ENCODE measurements at regions not wholly inside any gene's neighbourhood (a gene's known extent, or its start where the extent isn't known, plus 50 kb on each side); places are given as distances from the start of the nearest gene placed in this dataset.

DNA sequence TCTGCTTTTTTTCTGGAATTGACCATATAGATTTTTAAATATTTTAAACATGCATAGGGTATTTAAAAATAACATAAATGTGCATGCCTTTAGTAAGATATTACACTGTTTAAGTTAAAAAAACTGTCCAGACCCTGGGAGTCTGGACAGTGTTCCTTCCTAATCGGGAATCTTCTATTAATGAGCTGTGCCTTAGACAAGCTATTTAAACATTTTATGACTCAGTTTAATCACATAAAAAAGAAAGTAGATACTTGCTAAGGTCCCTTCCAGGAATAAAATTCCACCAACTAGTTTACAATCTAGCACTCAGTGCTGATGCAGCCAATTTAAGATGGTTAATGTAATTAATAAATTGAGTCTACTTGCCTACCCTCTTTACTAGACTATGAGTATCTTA is 140.4 kb upstream of the DPH6 start:
- Histone ChIP-seq H3K9me3 (ENCODE audit: control insufficient read depth, insufficient read depth, low read length) (no peaks in the 10 kb centered on the region), H3K36me3 (ENCODE audit: control insufficient read depth, insufficient read depth, low read length) (no peaks in the 10 kb centered on the region), H3K4me3 (ENCODE audit: low read depth, low read length) (no peak overlapping the region), H3K27me3 (ENCODE audit: control insufficient read depth, insufficient read depth, low read length) (no peaks in the 10 kb centered on the region), H3K4me1 (ENCODE audit: control insufficient read depth, insufficient read depth, low read length) (no peaks in the 10 kb centered on the region), H3K9ac (ENCODE audit: low read depth, low read length) (no peak overlapping the region)

DNA sequence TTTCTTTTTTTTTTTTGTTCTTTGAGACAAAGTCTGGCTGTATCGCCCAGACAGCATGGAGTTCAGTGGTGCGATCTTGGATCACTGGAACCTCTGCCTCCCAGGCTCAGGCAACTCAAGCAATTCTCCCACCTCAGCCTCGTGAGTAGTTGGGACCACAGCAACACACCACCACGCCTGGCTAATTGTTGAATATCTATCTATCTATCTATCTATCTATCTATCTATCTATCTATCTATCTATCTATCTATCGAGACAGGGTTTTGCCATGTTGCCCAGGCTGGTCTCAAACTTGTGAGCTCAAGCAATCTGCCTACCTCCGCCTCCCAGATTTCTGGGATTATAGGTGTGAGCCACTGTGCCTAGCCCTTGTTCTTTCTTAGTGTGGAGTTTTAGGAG is 143.3 kb upstream of the DPH6 start:
- Histone ChIP-seq H3K9ac (ENCODE audit: low read depth, low read length) (no peak overlapping the region), H3K9me3 (ENCODE audit: control insufficient read depth, insufficient read depth, low read length) (no peaks in the 10 kb centered on the region), H3K27me3 (ENCODE audit: control insufficient read depth, insufficient read depth, low read length) (no peaks in the 10 kb centered on the region)

DNA sequence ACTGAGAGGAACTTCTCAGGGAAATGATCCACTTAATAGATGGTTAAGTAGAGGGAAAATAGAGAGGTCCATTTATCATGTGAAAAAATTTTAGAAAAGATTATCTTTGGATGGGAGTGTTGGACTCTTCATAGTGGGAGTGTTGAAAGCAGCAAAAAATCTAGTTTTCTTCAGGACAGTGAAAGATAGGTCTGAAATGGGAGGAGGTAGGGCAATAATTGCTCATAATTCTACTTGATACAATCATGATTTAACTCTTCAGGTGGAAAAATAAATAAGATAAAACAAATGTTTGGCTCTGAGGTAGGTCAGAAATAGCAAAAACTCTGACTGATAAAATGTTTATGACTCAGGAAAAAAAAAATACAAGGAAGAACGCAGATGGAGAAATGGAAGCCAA is 144.1 kb upstream of the DPH6 start:
- no peak overlapping the region for H3K9ac ChIP-seq (ENCODE audit: low read depth, low read length)
- H3K4me1 ChIP-seq (ENCODE audit: control insufficient read depth, insufficient read depth, low read length), result no peaks in the 10 kb centered on the region
- no peaks in the 10 kb centered on the region for H3K9me3 ChIP-seq (ENCODE audit: control insufficient read depth, insufficient read depth, low read length)
- H3K4me3 ChIP-seq (ENCODE audit: low read depth, low read length), result no peak overlapping the region
- no peaks in the 10 kb centered on the region for H3K27me3 ChIP-seq (ENCODE audit: control insufficient read depth, insufficient read depth, low read length)
- H3K36me3 ChIP-seq (ENCODE audit: control insufficient read depth, insufficient read depth, low read length), result no peaks in the 10 kb centered on the region

More for the DNA sequence above, 143.3 kb upstream of the DPH6 start:
- Histone ChIP-seq H3K36me3 (ENCODE audit: control insufficient read depth, insufficient read depth, low read length) (no peaks in the 10 kb centered on the region), H3K4me3 (ENCODE audit: low read depth, low read length) (no peak overlapping the region), H3K4me1 (ENCODE audit: control insufficient read depth, insufficient read depth, low read length) (no peaks in the 10 kb centered on the region)

DNA sequence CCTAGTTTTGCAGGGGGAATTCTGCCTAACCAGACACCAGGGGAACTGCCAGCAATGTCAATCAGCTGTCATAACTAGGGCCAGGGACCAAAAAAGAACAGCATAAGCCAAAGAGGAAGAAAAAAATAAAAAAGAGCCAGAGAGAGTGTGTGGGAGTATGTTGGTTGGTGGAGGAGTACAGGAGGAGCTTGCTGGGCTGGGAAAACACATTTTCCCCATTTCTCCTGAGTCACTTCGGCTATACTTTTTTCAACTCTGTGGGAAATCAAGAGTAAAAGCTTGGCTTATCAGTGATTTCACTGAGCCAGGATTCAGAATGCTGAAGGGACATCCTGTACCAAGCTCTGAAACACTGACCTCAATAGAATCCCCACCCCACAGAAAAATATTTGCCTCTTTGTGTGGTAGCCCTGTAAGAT is 144.7 kb upstream of the DPH6 start:
- Histone ChIP-seq H3K4me3 (ENCODE audit: low read depth, low read length) (no peak overlapping the region), H3K36me3 (ENCODE audit: control insufficient read depth, insufficient read depth, low read length) (no peaks in the 10 kb centered on the region), H3K27me3 (ENCODE audit: control insufficient read depth, insufficient read depth, low read length) (no peaks in the 10 kb centered on the region), H3K9ac (ENCODE audit: low read depth, low read length) (no peak overlapping the region), H3K4me1 (ENCODE audit: control insufficient read depth, insufficient read depth, low read length) (no peaks in the 10 kb centered on the region), H3K9me3 (ENCODE audit: control insufficient read depth, insufficient read depth, low read length) (no peaks in the 10 kb centered on the region)

DNA sequence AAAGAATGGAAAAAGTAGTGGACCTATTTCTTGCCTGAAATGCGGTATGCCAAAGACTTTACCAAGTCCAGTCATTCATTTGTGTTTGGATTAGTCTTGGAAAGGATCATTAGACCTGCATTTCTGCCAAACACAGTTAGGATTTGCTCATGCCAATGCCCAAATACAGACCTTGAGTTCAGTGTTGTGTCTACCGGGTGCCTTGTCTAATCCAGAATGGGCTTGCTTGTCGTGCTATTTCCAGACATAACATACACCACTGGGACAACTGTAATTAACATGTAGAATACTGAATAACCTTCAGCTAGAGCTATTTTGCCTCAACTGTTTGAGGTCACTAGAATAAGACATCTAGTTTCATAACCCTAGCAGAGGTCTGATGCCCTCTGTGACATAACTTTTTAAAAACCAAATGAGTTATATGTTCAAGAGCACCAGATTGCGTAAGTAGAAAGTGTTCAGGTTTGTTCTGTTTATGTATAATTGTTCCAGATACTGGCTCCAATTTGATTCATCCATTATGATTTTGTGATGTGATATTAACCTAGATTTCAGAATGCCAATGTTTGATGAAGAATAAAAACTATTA is 145.3 kb upstream of the DPH6 start:
- H3K4me1 ChIP-seq (ENCODE audit: control insufficient read depth, insufficient read depth, low read length), result no peaks in the 10 kb centered on the region
- H3K27me3 ChIP-seq (ENCODE audit: control insufficient read depth, insufficient read depth, low read length), result no peaks in the 10 kb centered on the region
- no peaks in the 10 kb centered on the region for H3K9me3 ChIP-seq (ENCODE audit: control insufficient read depth, insufficient read depth, low read length)
- no peak overlapping the region for H3K4me3 ChIP-seq (ENCODE audit: low read depth, low read length)
- H3K9ac ChIP-seq (ENCODE audit: low read depth, low read length), result no peak overlapping the region
- H3K36me3 ChIP-seq (ENCODE audit: control insufficient read depth, insufficient read depth, low read length), result no peaks in the 10 kb centered on the region

DNA sequence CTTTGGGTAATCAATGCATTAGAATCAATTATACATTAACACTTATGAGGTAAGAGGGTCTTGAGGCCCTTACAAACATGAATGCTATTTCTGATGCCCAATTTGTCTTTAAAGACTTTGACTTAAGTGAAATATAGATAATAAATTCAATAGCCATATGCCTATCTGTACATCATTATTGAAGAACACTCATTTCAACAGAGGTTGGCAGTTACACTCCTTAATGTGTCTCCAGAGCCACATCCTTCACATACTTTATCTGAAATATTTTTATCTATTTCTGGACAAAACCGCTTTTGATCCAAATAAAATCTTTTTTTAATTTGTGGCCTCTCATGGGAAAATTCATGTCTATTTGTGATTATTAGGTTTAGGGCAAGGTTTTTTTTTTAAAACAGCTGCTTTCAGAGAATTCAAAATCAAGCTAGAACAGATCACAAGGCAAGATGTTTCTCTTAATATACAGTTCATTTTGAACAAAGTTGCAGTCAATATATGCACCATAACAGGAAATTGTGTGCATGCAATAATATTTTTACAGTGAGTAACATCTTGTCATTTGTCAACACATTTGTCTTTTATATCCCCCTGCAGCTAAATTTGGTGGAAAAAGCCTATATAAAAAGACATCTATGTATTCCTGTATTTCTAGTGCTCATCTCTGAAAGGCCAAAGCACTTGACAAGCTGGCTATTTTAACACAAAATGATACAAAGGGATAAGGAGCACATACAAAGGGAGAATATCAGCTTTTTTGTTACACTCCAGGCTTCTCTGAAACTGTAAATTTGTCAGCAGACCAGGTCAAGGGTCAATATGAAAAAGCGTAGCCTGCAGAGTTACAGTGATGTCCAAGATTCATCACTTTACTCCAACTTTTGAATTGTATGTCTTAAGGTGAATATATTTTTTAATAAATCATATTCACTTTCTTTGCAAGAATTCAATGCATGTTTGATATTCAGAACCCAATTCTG is 146.2 kb upstream of the DPH6 start:
- no peaks in the 10 kb centered on the region for H3K36me3 ChIP-seq (ENCODE audit: control insufficient read depth, insufficient read depth, low read length)
- no peaks in the 10 kb centered on the region for H3K27me3 ChIP-seq (ENCODE audit: control insufficient read depth, insufficient read depth, low read length)
- H3K9me3 ChIP-seq (ENCODE audit: control insufficient read depth, insufficient read depth, low read length), result no peaks in the 10 kb centered on the region
- H3K4me3 ChIP-seq (ENCODE audit: low read depth, low read length), result no peak overlapping the region
- no peak overlapping the region for H3K9ac ChIP-seq (ENCODE audit: low read depth, low read length)
- peaks cover under 1% of the 10 kb centered on the region for H3K4me1 ChIP-seq (ENCODE audit: control insufficient read depth, insufficient read depth, low read length)

- peaks cover 11% of the 10 kb centered on the region for H3K4me1 ChIP-seq (ENCODE audit: control insufficient read depth, insufficient read depth, low read length)
- no peaks in the 10 kb centered on the region for H3K9me3 ChIP-seq (ENCODE audit: control insufficient read depth, insufficient read depth, low read length)
- no peaks in the 10 kb centered on the region for H3K27me3 ChIP-seq (ENCODE audit: control insufficient read depth, insufficient read depth, low read length)
- H3K9ac ChIP-seq (ENCODE audit: low read depth, low read length), result no peak overlapping the region
- H3K4me3 ChIP-seq (ENCODE audit: low read depth, low read length), result no peak overlapping the region
- H3K36me3 ChIP-seq (ENCODE audit: control insufficient read depth, insufficient read depth, low read length), result no peaks in the 10 kb centered on the region
These were observed 147.3 kb upstream of the DPH6 start for GRCh38 chr15:35693286-35693685.

- H3K36me3 ChIP-seq (ENCODE audit: control insufficient read depth, insufficient read depth, low read length), result no peaks in the 10 kb centered on the region
- no peak overlapping the region for H3K4me3 ChIP-seq (ENCODE audit: low read depth, low read length)
- no peaks in the 10 kb centered on the region for H3K27me3 ChIP-seq (ENCODE audit: control insufficient read depth, insufficient read depth, low read length)
- peaks cover 17% of the 10 kb centered on the region for H3K4me1 ChIP-seq (ENCODE audit: control insufficient read depth, insufficient read depth, low read length)
- H3K9ac ChIP-seq (ENCODE audit: low read depth, low read length), result no peak overlapping the region
- H3K9me3 ChIP-seq (ENCODE audit: control insufficient read depth, insufficient read depth, low read length), result no peaks in the 10 kb centered on the region
These were observed 147.9 kb upstream of the DPH6 start for GRCh38 chr15:35693886-35694285.

DNA sequence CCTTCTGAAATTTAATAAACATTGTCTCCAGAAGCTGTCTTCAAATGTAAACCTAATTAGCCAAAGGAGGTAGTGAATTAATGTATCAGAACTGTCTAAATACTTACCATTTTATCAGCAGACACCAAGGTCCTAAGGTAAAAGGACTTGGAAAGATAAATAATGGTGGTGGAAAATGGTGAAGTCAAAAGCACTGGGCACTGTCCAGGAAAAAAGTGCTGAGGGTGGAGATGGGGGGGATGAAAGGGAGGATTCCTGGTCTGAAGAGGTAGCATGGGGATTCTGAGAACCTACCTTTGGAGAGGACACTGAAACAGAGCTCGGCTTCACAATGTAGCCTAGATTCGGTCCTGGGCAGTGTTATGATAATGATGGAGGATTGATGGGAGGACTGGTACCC is 149.0 kb upstream of the DPH6 start:
- Histone ChIP-seq H3K27me3 (ENCODE audit: control insufficient read depth, insufficient read depth, low read length) (no peaks in the 10 kb centered on the region), H3K36me3 (ENCODE audit: control insufficient read depth, insufficient read depth, low read length) (no peaks in the 10 kb centered on the region), H3K4me1 (ENCODE audit: control insufficient read depth, insufficient read depth, low read length) (peaks cover 24% of the 10 kb centered on the region), H3K4me3 (ENCODE audit: low read depth, low read length) (no peak overlapping the region), H3K9me3 (ENCODE audit: control insufficient read depth, insufficient read depth, low read length) (no peaks in the 10 kb centered on the region), H3K9ac (ENCODE audit: low read depth, low read length) (no peak overlapping the region)

- no peak overlapping the region for H3K4me3 ChIP-seq (ENCODE audit: low read depth, low read length)
- H3K36me3 ChIP-seq (ENCODE audit: control insufficient read depth, insufficient read depth, low read length), result no peaks in the 10 kb centered on the region
- no peak overlapping the region for H3K9ac ChIP-seq (ENCODE audit: low read depth, low read length)
- H3K9me3 ChIP-seq (ENCODE audit: control insufficient read depth, insufficient read depth, low read length), result no peaks in the 10 kb centered on the region
- peaks cover 24% of the 10 kb centered on the region for H3K4me1 ChIP-seq (ENCODE audit: control insufficient read depth, insufficient read depth, low read length)
- H3K27me3 ChIP-seq (ENCODE audit: control insufficient read depth, insufficient read depth, low read length), result no peaks in the 10 kb centered on the region
These were observed 150.8 kb upstream of the DPH6 start for GRCh38 chr15:35696767-35697231.

DNA sequence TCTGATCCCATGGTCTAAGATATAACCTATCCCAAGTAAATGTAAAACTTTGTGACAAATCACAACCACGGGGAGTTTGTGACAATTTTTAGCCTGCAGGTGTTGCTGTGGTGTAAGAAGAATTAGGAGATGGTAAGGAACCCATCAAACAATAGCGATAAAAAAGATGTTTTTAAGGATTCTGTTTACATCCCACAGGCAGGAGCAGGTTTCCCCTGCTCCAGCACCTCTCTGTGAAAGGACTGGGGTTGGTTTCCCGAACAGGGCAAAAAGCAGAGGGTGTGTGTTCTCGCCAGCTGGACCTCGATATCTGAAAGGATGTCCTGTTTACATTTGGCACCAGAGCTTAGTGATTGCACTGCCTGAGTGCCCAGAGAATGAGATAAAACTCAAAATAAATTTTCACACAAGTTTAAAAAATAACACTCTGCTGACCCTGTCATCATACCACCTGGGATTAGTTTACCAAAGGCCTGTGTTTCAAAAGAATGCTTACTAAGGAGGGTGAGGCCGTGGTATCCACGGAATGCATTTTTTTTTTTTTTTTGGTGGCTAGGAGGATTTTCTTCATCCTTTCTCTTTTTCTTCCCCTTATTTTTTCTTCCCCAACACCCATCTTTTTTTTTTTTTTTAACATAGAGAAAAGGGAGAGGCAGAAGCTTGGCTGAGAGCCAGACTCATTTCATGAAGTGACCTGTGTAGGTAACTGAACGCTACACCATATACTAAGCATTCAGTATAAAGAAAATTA is 151.8 kb upstream of the DPH6 start:
- Histone ChIP-seq H3K9me3 (ENCODE audit: control insufficient read depth, insufficient read depth, low read length) (no peaks in the 10 kb centered on the region), H3K27me3 (ENCODE audit: control insufficient read depth, insufficient read depth, low read length) (no peaks in the 10 kb centered on the region), H3K4me1 (ENCODE audit: control insufficient read depth, insufficient read depth, low read length) (peaks cover 24% of the 10 kb centered on the region), H3K9ac (ENCODE audit: low read depth, low read length) (no peak overlapping the region), H3K4me3 (ENCODE audit: low read depth, low read length) (no peak overlapping the region), H3K36me3 (ENCODE audit: control insufficient read depth, insufficient read depth, low read length) (no peaks in the 10 kb centered on the region)
